ENCODE measurements at regions not wholly inside any gene's neighbourhood (a gene's known extent, or its start where the extent isn't known, plus 50 kb on each side); places are given as distances from the start of the nearest gene placed in this dataset.
"Not testable (repeated sequence)": the region's sequence is repeated elsewhere in the genome, so short reads cannot be mapped to it uniquely, and the experiment has no call there.

DNA sequence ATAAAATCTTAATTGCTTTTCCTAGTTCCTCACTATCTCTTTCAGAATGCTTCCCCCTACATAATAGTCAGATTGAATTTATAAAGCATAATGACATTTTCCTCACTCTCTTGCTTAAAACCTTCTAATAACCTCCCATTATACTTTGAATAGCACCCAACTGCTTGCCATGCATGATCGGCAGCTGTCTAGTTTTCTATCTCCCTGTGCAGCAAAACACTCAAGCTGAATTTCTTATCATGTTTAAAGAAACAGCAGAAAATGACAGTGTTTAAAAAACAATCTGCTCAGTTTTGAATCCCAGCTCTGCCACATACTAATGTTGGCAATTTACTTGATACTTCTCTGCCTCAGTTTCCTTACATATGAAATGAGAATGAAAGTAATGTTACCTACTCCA lies 947.1 kb upstream of the HS3ST1 start:
- TF ChIP-seq, protein P1, sequence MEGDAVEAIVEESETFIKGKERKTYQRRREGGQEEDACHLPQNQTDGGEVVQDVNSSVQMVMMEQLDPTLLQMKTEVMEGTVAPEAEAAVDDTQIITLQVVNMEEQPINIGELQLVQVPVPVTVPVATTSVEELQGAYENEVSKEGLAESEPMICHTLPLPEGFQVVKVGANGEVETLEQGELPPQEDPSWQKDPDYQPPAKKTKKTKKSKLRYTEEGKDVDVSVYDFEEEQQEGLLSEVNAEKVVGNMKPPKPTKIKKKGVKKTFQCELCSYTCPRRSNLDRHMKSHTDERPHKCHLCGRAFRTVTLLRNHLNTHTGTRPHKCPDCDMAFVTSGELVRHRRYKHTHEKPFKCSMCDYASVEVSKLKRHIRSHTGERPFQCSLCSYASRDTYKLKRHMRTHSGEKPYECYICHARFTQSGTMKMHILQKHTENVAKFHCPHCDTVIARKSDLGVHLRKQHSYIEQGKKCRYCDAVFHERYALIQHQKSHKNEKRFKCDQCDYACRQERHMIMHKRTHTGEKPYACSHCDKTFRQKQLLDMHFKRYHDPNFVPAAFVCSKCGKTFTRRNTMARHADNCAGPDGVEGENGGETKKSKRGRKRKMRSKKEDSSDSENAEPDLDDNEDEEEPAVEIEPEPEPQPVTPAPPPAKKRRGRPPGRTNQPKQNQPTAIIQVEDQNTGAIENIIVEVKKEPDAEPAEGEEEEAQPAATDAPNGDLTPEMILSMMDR (IDR thresholded peaks at IDR 0.05; ENCODE audit: low read depth, low read length, missing control alignments) = no peak
- no peak overlapping the region for H3K4me3 ChIP-seq (ENCODE audit: low read depth, low read length)
- no peak for DNase-seq (ENCODE audit: low read depth)

DNA sequence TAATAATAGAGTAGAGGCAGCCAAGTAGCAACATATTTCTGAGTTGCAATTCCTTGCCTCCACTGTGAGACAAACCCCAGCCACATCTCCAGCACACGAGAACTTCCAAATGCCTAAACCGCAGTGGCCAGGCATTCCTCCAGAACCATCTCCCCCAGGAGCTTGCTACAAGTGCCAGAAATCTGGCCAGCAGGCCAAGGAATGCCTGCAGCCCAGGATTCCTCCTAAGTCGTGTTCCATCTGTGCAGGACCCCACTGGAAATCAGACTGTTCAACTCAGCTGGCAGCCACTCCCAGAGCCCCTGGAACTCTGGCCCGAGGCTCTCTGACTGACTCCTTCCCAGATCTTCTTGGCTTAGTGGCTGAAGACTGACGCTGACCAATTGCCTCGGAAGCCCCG lies 937.2 kb upstream of the HS3ST1 start:
- DNase-seq (ENCODE audit: low read depth); H3K4me3 ChIP-seq (ENCODE audit: low read depth, low read length): not testable (repeated sequence)

DNA sequence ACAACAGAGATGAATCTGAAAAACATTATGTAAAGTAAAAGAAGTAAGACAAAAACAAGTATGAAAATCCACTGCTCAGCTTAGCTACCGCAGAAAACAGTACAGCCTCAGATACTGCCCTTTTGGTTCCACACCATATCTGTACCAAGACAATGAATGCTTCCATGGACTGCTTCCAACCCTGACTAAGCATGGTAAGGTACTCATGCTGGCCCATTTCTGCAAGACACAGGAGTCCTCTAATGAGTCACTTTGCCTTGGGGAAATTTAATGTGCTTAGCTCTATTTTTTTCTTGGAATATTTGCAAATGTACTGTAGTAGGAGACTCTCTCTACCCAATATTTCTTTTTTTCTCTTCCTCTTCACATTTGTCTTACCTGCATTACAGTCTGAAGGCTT lies 931.7 kb upstream of the HS3ST1 start:
- DNase-seq (ENCODE audit: low read depth) = no peak
- TF ChIP-seq, protein P1 (IDR thresholded peaks at IDR 0.05; ENCODE audit: low read depth, low read length, missing control alignments) = no peak
- H3K4me3 ChIP-seq (ENCODE audit: low read depth, low read length) = no peak overlapping the region

DNA sequence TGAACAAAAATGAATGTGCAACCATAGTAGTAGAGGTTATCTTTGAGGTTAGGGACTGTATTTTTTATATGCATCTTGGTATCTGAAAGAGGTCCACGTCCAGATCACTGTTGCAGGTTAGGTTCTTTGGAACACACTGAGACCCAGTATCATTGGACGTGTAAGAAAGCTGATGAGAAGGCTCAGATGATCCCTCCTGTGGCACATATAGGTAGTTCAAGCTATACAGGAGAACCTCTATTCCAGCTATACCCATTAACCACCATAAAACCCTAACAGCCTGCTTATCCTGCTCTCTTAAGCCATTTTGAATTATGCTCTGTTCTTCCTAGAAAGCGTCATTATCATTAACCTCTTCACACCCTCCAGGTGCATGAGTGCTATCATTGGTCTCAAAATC lies 930.7 kb upstream of the HS3ST1 start:
- TF ChIP-seq, protein P1 (IDR thresholded peaks at IDR 0.05; ENCODE audit: low read depth, low read length, missing control alignments) = no peak
- no peak overlapping the region for H3K4me3 ChIP-seq (ENCODE audit: low read depth, low read length)
- DNase-seq (ENCODE audit: low read depth) = no peak

DNA sequence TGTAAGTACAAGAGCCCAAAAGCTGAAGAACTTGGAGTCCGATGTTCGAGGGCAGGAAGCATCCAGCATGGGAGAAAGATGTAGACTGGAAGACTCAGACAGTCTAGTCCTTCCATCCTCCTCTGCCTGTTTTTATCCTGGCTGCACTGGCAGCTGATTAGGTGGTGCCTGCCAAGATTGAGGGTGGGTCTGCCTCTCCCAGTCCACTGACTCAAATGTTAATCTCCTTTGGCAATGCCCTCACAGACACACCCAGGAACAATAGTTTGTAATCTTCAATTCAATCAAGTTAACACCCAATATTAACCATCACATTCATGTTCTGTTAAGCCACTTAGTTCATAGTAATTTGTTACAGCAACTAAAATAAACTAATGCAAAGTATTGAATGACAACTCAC lies 904.4 kb upstream of the HS3ST1 start:
- DNase-seq (ENCODE audit: low read depth); H3K4me3 ChIP-seq (ENCODE audit: low read depth, low read length): not testable (repeated sequence)

DNA sequence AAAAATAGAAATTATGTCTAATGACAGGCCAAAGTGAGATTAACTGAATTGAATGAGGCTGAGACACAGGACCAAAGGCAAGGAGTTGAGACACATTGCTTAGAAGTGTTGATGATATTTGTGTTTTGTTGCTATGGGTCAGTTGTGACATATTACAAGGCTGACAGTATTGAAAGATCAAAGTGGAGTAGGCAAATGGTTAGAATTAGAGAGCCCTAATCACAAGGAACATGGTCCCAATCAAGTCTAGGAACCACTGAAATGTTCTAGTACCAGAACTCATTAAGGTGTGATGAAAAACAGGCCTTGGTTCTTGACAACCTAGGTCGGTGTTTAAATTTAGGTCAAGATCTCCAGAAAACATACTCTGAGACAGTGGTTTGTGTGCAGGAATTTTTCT lies 896.3 kb upstream of the HS3ST1 start:
- TF ChIP-seq, protein P1 (IDR thresholded peaks at IDR 0.05; ENCODE audit: low read depth, low read length, missing control alignments) = no peak
- no peak overlapping the region for H3K4me3 ChIP-seq (ENCODE audit: low read depth, low read length)
- no peak for DNase-seq (ENCODE audit: low read depth)

DNA sequence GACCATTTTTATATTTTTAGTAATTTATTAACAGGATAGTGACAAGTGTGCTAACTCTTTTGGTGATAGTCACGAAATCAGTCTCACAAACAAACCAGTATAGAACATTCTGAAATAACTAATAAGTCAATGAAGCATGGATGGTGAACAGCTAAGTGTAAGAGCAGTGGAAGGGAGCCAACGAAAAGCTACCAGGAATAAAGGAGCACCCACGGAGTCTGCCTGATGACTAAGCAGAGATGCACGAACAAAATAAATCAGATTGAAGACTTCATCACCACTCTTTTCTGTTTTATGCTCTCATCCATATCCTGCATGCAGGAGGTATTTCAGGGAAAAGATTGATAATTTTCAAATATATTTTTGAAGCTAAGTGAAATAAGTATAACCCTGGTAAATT lies 891.1 kb upstream of the HS3ST1 start:
- H3K4me3 ChIP-seq (ENCODE audit: low read depth, low read length) = no peak overlapping the region
- DNase-seq (ENCODE audit: low read depth) = no peak
- TF ChIP-seq, protein P1 (IDR thresholded peaks at IDR 0.05; ENCODE audit: low read depth, low read length, missing control alignments) = no peak

DNA sequence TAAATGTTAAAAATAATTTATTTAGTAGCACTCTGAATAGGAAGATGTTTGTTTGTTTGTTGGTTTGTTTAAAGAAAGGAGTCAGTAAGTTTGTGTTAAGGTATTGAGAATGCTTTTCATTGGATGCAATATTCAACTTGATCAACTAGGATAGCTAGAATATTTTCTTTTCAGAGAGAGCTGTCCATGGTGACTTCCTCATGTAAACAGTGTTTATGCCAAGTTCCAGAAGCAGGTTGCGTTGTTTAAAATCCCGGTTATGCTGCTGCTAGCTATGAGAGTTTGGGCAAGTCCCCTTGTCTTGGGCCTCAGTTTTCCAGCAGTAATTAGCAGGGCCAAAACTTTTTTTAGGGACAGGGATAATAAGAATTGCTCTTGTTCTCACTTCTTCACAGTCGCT lies 876.2 kb upstream of the HS3ST1 start:
- TF ChIP-seq, protein P1 (IDR thresholded peaks at IDR 0.05; ENCODE audit: low read depth, low read length, missing control alignments) = no peak
- no peak overlapping the region for H3K4me3 ChIP-seq (ENCODE audit: low read depth, low read length)
- DNase-seq (ENCODE audit: low read depth) = no peak

All from GM12864 (cell line).